ENCODE measurements at regions not wholly inside any gene's neighbourhood (a gene's known extent, or its start where the extent isn't known, plus 50 kb on each side); places are given as distances from the start of the nearest gene placed in this dataset.

DNA sequence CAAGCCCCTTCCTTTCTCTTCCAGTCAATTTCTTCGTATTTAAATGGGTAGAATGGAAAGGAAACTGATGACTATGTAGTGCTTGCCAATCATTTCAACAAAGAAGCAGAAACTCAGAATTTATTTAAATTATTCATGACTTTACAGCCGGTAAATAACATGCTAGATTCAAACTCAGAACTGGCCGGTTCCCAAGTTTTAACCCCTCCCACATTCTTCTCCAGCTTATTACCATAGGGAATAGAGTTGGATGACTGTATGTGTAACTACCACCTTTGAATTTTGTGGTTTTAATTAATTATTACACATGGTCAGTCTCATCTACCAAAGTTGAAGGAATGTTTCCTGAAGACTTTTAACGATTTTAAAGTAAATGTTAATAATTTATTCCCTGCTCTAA is 819.3 kb upstream of the LRATD1 start:
- Histone ChIP-seq H3K27ac (no peak overlapping the region), H3K9me3 (no peaks in the 10 kb centered on the region), H3K4me3 (no peak overlapping the region), H3K36me3 (no peaks in the 10 kb centered on the region), H3K4me1 (no peaks in the 10 kb centered on the region), H3K27me3 (no peaks in the 10 kb centered on the region)
- no peak for DNase-seq
- no peak for TF ChIP-seq POLR2A (IDR thresholded peaks at IDR 0.05)
- TF ChIP-seq CTCF (IDR thresholded peaks at IDR 0.05) = no peak
- no peak for ATAC-seq
- intact Hi-C loops (cut with DNase I) = no loop called here
- WGBS (ENCODE audit: insufficient coverage, low coverage, low lambda C conversion rate, missing lambda C conversion rate) = 41% methylated on average over 4 of the region's 4 CpGs

- Histone ChIP-seq H3K36me3 (no peaks in the 10 kb centered on the region), H3K27ac (no peak overlapping the region), H3K4me3 (no peak overlapping the region), H3K27me3 (no peaks in the 10 kb centered on the region), H3K4me1 (no peaks in the 10 kb centered on the region), H3K9me3 (no peaks in the 10 kb centered on the region)
- intact Hi-C loops (cut with DNase I) = no loop called here
- DNase-seq (no peak), ATAC-seq (no peak)
- WGBS (ENCODE audit: insufficient coverage, low coverage, low lambda C conversion rate, missing lambda C conversion rate) = 52% methylated on average over 4 of the region's 4 CpGs
- TF ChIP-seq CTCF (IDR thresholded peaks at IDR 0.05) = no peak
- no peak for TF ChIP-seq POLR2A (IDR thresholded peaks at IDR 0.05)
These were observed 814.5 kb upstream of the LRATD1 start for GRCh38 chr2:13818002-13818401.

DNA sequence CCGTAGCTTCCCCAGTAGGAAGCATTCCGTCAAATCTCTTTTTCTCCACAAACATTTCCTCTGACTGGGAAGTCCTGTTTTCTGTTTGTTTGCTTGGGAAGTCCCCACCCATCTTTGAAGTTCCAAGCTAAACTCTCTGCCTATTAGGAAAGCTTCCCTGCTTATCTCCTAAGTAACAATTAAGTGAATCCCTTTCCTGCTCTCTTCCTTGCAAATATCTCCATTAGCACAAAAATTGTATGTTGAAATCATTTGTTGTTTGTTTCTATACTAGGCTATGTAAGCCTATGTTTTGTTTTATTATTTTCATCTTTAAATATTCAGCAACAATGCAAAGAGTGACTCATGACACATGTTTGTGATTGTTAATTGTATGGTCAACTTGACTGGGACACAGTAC is 812.6 kb upstream of the LRATD1 start:
- H3K4me1 ChIP-seq = no peaks in the 10 kb centered on the region
- H3K9me3 ChIP-seq = no peaks in the 10 kb centered on the region
- no peak for DNase-seq
- no peak for ATAC-seq
- H3K36me3 ChIP-seq = no peaks in the 10 kb centered on the region
- intact Hi-C loops (cut with DNase I) = no loop called here
- H3K27me3 ChIP-seq = no peaks in the 10 kb centered on the region
- TF ChIP-seq CTCF (IDR thresholded peaks at IDR 0.05) = no peak
- no peak for TF ChIP-seq POLR2A (IDR thresholded peaks at IDR 0.05)
- no peak overlapping the region for H3K4me3 ChIP-seq
- no peak overlapping the region for H3K27ac ChIP-seq
- 5% methylated on average over 2 of the region's 2 CpGs for WGBS (ENCODE audit: insufficient coverage, low coverage, low lambda C conversion rate, missing lambda C conversion rate)

DNA sequence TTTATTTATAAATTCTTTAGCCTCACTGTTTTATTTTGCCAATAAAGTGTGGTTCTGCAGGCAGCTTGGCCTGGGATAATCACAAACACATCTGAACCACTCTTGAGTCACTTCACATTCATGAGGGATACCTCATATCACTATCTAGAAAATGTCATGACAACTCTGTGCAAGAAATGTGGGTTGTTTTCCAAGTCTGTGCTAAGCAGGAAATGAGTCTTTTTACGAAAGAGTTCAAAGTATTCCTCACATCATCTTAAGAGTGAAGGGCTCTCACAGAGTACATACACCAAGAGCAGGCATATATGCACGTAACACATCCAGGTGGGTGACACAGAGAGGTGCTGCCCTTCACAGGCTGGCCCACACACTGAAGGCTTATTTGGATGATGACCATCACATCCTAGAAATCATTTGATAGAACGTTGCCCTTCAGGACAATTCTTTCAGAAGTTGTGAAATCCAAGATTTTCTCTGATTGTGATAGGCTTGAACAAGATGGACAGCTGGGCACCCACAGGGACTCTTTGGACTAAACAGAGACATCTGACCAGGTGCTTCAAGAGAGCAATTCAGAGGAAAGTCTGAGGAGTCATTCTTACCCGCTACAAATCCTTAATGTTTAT is 811.1 kb upstream of the LRATD1 start:
- Histone ChIP-seq H3K9me3 (no peaks in the 10 kb centered on the region), H3K27me3 (no peaks in the 10 kb centered on the region), H3K4me1 (no peaks in the 10 kb centered on the region), H3K36me3 (no peaks in the 10 kb centered on the region), H3K27ac (no peak overlapping the region), H3K4me3 (no peak overlapping the region)
- DNase-seq (no peak), ATAC-seq (no peak)
- intact Hi-C loops (cut with DNase I) = no loop called here
- TF ChIP-seq CTCF (IDR thresholded peaks at IDR 0.05) = no peak
- TF ChIP-seq POLR2A (IDR thresholded peaks at IDR 0.05) = no peak
- WGBS (ENCODE audit: insufficient coverage, low coverage, low lambda C conversion rate, missing lambda C conversion rate) = 33% methylated on average over 4 of the region's 4 CpGs

DNA sequence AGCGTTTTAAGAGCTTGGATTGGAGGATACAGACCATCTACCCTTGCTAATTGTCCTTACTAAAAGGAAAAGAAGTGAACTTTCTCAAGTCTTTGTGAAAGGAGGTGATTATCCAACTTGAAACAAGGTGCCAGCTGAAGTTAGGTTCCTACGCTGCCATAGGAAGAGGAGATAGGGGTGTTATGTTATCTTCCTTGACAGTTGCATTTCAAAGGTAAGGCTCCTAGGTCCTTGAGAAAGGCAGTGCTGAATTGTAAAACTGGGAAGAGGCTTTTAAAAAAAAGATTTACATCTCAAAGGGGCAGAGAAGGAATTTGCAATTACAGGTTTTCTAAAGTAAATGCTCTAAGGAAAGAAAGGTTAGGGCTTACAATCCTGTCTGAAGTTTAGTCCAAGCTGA is 810.2 kb upstream of the LRATD1 start:
- intact Hi-C loops (cut with DNase I) = no loop called here
- WGBS (ENCODE audit: insufficient coverage, low coverage, low lambda C conversion rate, missing lambda C conversion rate) = 26% methylated on average over 2 of the region's 2 CpGs
- no peak overlapping the region for H3K27ac ChIP-seq
- H3K4me3 ChIP-seq = no peak overlapping the region
- ATAC-seq (no peak), DNase-seq (no peak)
- no peak for TF ChIP-seq CTCF (IDR thresholded peaks at IDR 0.05)
- no peak for TF ChIP-seq POLR2A (IDR thresholded peaks at IDR 0.05)
- no peaks in the 10 kb centered on the region for H3K9me3 ChIP-seq
- no peaks in the 10 kb centered on the region for H3K27me3 ChIP-seq
- H3K4me1 ChIP-seq = no peaks in the 10 kb centered on the region
- H3K36me3 ChIP-seq = no peaks in the 10 kb centered on the region

All from right lobe of liver (tissue), 6 donors.